H1 (cell line): ENCODE measurements at regions not wholly inside any gene's neighbourhood (a gene's known extent, or its start where the extent isn't known, plus 50 kb on each side); places are given as distances from the start of the nearest gene placed in this dataset.

Experiments used
- CTCF ChIA-PET: fragments of 300-600 bp; sonication (Branson Sonifier 250); formaldehyde crosslinking; loops from one replicate; lab custom pipeline; 2021; ENCODE audit not compliant: partially characterized antibody; lab: Charles Lee
- POLR2A ChIA-PET: fragments of 300-600 bp; sonication (Branson Sonifier 250); formaldehyde crosslinking; loops from one replicate; lab custom pipeline; 2021; ENCODE audit warnings: inconsistent platforms; ENCODE audit not compliant: partially characterized antibody; lab: Charles Lee
- DNase-seq, 2 experiments: peaks; one replicate each; pipeline versions ENCODE4 v3.0.0 to v3.0.0-alpha.2; 2010 to 2022; ENCODE audit warnings: low spot score in 2 of 2, low read depth in 1 of 2, mixed read lengths in 1 of 2
- FAIRE-seq: peaks from 2 replicates; lab custom pipeline; 2011; peaks lifted over from hg19 to GRCh38; lab: Jason Lieb, UNC
- H2AFZ ChIP-seq: 2 replicates; pipeline ENCODE4 v1.8.1; 2012; ENCODE audit warnings: low read length, inconsistent platforms
- H2AK5ac ChIP-seq: 2 replicates; pipeline ENCODE4 v1.6.1; 2013; ENCODE audit warnings: low read depth, low read length
- H2BK120ac ChIP-seq: replicated peaks from 2 replicates; pipeline ENCODE3; 2013; ENCODE audit warnings: low read depth, low read length, inconsistent platforms
- H2BK12ac ChIP-seq: 2 replicates; pipeline ENCODE4 v1.6.1; 2013; ENCODE audit warnings: low read depth, low read length
- H2BK15ac ChIP-seq: 2 replicates; pipeline ENCODE4 v1.6.1; 2013; ENCODE audit warnings: low read length
- H2BK20ac ChIP-seq: 2 replicates; pipeline ENCODE4 v1.6.1; 2013; ENCODE audit warnings: low read length
- H2BK5ac ChIP-seq: 2 replicates; pipeline ENCODE4 v1.6.1; 2013; ENCODE audit warnings: low read depth, low read length
- H3K14ac ChIP-seq: 2 replicates; pipeline ENCODE4 v1.6.1; 2013; ENCODE audit warnings: inconsistent platforms; ENCODE audit not compliant: insufficient read length
- H3K18ac ChIP-seq: 2 replicates; pipeline ENCODE4 v1.6.1; 2013; ENCODE audit warnings: low read length; ENCODE audit errors: extremely low read depth
- H3K23ac ChIP-seq: 2 replicates; pipeline ENCODE4 v1.6.1; 2013; ENCODE audit warnings: inconsistent platforms; ENCODE audit not compliant: insufficient read length
- H3K23me2 ChIP-seq: 2 replicates; pipeline ENCODE4 v1.6.1; 2013; ENCODE audit warnings: low read depth, low read length
- H3K27ac ChIP-seq: 2 replicates; pipeline ENCODE4 v1.6.1; 2011; ENCODE audit warnings: low read depth, low read length, inconsistent platforms
- H3K27me3 ChIP-seq, 4 experiments: replicated peaks in 1 of 4; 1 replicate in 1 of 4; 2 replicates in 3 of 4; pipeline versions ENCODE4 v1.6.1 to v1.8.1; 2011 to 2013; ENCODE audit warnings: low read length in 3 of 4, mild to moderate bottlenecking in 3 of 4, inconsistent platforms in 2 of 4, mixed read lengths in 2 of 4, moderate library complexity in 1 of 4; ENCODE audit not compliant: control insufficient read depth in 3 of 4, insufficient read depth in 3 of 4; ENCODE audit errors: extremely low read depth in 1 of 4
- H3K36me3 ChIP-seq, 4 experiments: 2 replicates each; pipeline versions ENCODE4 v1.6.1 to v1.8.1; 2011 to 2013; ENCODE audit warnings: mild to moderate bottlenecking in 4 of 4, low read length in 3 of 4, moderate library complexity in 2 of 4, control low read depth in 1 of 4, inconsistent platforms in 1 of 4; ENCODE audit not compliant: insufficient read depth in 4 of 4, control insufficient read depth in 2 of 4
- H3K4ac ChIP-seq: replicated peaks from 2 replicates; pipeline ENCODE3; 2013; ENCODE audit warnings: low read length, low read depth, mixed read lengths, inconsistent platforms; ENCODE audit not compliant: insufficient read length
- H3K4me1 ChIP-seq, 4 experiments: replicated peaks in 1 of 4; 1 replicate in 1 of 4; 2 replicates in 3 of 4; pipeline versions ENCODE4 v1.6.1 to v1.8.1; 2011 to 2013; ENCODE audit warnings: low read length in 3 of 4, inconsistent platforms in 2 of 4, mixed read lengths in 1 of 4; ENCODE audit not compliant: insufficient read depth in 4 of 4, control insufficient read depth in 3 of 4
- H3K4me2 ChIP-seq, 2 experiments: 2 replicates each; pipeline versions ENCODE4 v1.6.1 to v1.8.1; 2011 to 2013; ENCODE audit warnings: low read depth in 2 of 2, low read length in 2 of 2, control low read depth in 1 of 2, inconsistent platforms in 1 of 2, mild to moderate bottlenecking in 1 of 2; ENCODE audit not compliant: insufficient read depth in 1 of 2
- H3K4me3 ChIP-seq, 4 experiments: fragments of 200-600, 300-600 bp in 1 of 4; sonication (generic), shearing (Covaris generic), sonication (Bioruptor Twin) in 1 of 4; 2 replicates each; pipeline versions ENCODE4 v1.5.1 to v1.8.1; 2011 to 2016; ENCODE audit warnings: low read length in 4 of 4, low read depth in 3 of 4, control low read depth in 2 of 4, inconsistent platforms in 2 of 4, mild to moderate bottlenecking in 2 of 4, mixed read lengths in 1 of 4, moderate library complexity in 1 of 4; ENCODE audit not compliant: insufficient read depth in 2 of 4; ENCODE audit errors: extremely low read depth in 1 of 4
- H3K56ac ChIP-seq: replicated peaks from 2 replicates; pipeline ENCODE3; 2013; ENCODE audit warnings: low read depth, mild to moderate bottlenecking, mixed read lengths, low read length, inconsistent platforms; ENCODE audit not compliant: insufficient read length
- H3K79me1 ChIP-seq: 2 replicates; pipeline ENCODE4 v1.6.1; 2013; ENCODE audit warnings: low read depth, low read length, control low read depth
- H3K79me2 ChIP-seq, 2 experiments: 2 replicates each; pipeline versions ENCODE4 v1.6.1 to v1.8.1; 2012 to 2013; ENCODE audit warnings: low read length in 2 of 2, mild to moderate bottlenecking in 2 of 2, inconsistent platforms in 1 of 2; ENCODE audit not compliant: insufficient read depth in 2 of 2, control insufficient read depth in 1 of 2
- H3K9ac ChIP-seq, 4 experiments: replicated peaks in 1 of 4; 1 replicate in 1 of 4; 2 replicates in 3 of 4; pipeline versions ENCODE4 v1.6.1 to v1.8.1; 2011 to 2013; ENCODE audit warnings: low read depth in 3 of 4, low read length in 3 of 4, control low read depth in 2 of 4, mild to moderate bottlenecking in 2 of 4, moderate library complexity in 2 of 4, inconsistent platforms in 1 of 4; ENCODE audit errors: extremely low read depth in 1 of 4
- H3K9me3 ChIP-seq, 2 experiments: 2 replicates each; pipeline versions ENCODE4 v1.6.1 to v1.8.1; 2012 to 2013; ENCODE audit warnings: mild to moderate bottlenecking in 2 of 2, moderate library complexity in 2 of 2, control low read depth in 1 of 2, inconsistent platforms in 1 of 2, low read depth in 1 of 2, low read length in 1 of 2, mixed read lengths in 1 of 2; ENCODE audit not compliant: insufficient read depth in 2 of 2
- H4K20me1 ChIP-seq, 2 experiments: replicated peaks in 1 of 2; 2 replicates each; pipeline versions ENCODE3 to v1.8.1; 2011 to 2013; ENCODE audit warnings: inconsistent platforms in 2 of 2, low read length in 2 of 2, mild to moderate bottlenecking in 1 of 2; ENCODE audit not compliant: insufficient read depth in 2 of 2, control insufficient read depth in 1 of 2
- H4K5ac ChIP-seq: 2 replicates; pipeline ENCODE4 v1.6.1; 2013; ENCODE audit warnings: low read length, low read depth, mixed read lengths, inconsistent platforms; ENCODE audit not compliant: insufficient read length
- H4K8ac ChIP-seq: 2 replicates; pipeline ENCODE4 v1.8.0; 2013; ENCODE audit warnings: mild to moderate bottlenecking, moderate library complexity, low read length, inconsistent platforms; ENCODE audit not compliant: insufficient read depth; ENCODE audit errors: extremely low read depth
- H4K91ac ChIP-seq: replicated peaks from 2 replicates; pipeline ENCODE3; 2013; ENCODE audit warnings: low read length, mixed read lengths, inconsistent platforms; ENCODE audit not compliant: insufficient read length
- BACH1 ChIP-seq: IDR thresholded peaks from 2 replicates; pipeline ENCODE4 v1.6.1; 2012; ENCODE audit warnings: low read length, improper control_type of control experiment
- CBX5 ChIP-seq: fragments of 300-800, 300-1000 bp; sonication (generic); IDR thresholded peaks from 2 replicates; pipeline ENCODE4 v1.7.1; 2016; ENCODE audit warnings: antibody characterized with exemption, low read length, low read depth
- CHD1 ChIP-seq: IDR thresholded peaks from 2 replicates; pipeline ENCODE4 v1.6.1; 2012; ENCODE audit warnings: low read depth, low read length, improper control_type of control experiment
- CTBP2 ChIP-seq: IDR thresholded peaks from 2 replicates; pipeline ENCODE4 v1.7.0; 2011; ENCODE audit warnings: borderline replicate concordance, mild to moderate bottlenecking, moderate library complexity, mixed read lengths, low read length; ENCODE audit not compliant: insufficient read depth, insufficient read length
- CTCF ChIP-seq, 3 experiments: IDR thresholded peaks; 1 replicate in 2 of 3; 2 replicates in 1 of 3; pipeline versions ENCODE4 v1.5.1 to v1.6.1; 2011; ENCODE audit warnings: low read length in 3 of 3, mild to moderate bottlenecking in 3 of 3, inconsistent platforms in 2 of 3, low read depth in 1 of 3, moderate library complexity in 1 of 3; ENCODE audit not compliant: insufficient read depth in 1 of 3; ENCODE audit errors: control extremely low read depth in 1 of 3
- FOSL1 ChIP-seq: IDR thresholded peaks from 2 replicates; pipeline ENCODE4 v1.6.1; 2011; ENCODE audit warnings: mild to moderate bottlenecking, low read depth, low read length, moderate library complexity; ENCODE audit not compliant: insufficient read depth
- MAFK ChIP-seq: IDR thresholded peaks from 2 replicates; pipeline ENCODE4 v1.6.1; 2012; ENCODE audit warnings: low read depth, mild to moderate bottlenecking, improper control_type of control experiment, low read length
- NRF1 ChIP-seq: IDR thresholded peaks from 2 replicates; pipeline ENCODE4 v1.6.1; 2011; ENCODE audit warnings: mild to moderate bottlenecking, low read depth, low read length, improper control_type of control experiment
- PHF8 ChIP-seq: fragments of 200-600 bp; sonication (generic); conservative IDR thresholded peaks from 2 replicates; pipeline ENCODE4 v1.7.1; 2012; ENCODE audit warnings: low read depth, mild to moderate bottlenecking, inconsistent platforms, low read length, moderate library complexity
- RBBP5 ChIP-seq: IDR thresholded peaks from 2 replicates; pipeline ENCODE4 v1.7.1; 2012; ENCODE audit warnings: low read depth, mild to moderate bottlenecking, inconsistent platforms, low read length, moderate library complexity, borderline replicate concordance
- RFX5 ChIP-seq: IDR thresholded peaks from 2 replicates; pipeline ENCODE4 v1.6.1; 2011; ENCODE audit warnings: low read depth, low read length, improper control_type of control experiment, borderline replicate concordance
- SP1 ChIP-seq: IDR thresholded peaks from 2 replicates; pipeline ENCODE4 v1.6.1; 2011; ENCODE audit warnings: low read depth, low read length
- TAF1 ChIP-seq: IDR thresholded peaks from 2 replicates; pipeline ENCODE4 v1.6.1; 2011; ENCODE audit warnings: mild to moderate bottlenecking, low read depth, low read length
- WGBS, 2 experiments: shearing (Covaris generic) in 1 of 2; methylation state at CpG; one replicate each; pipeline versions ENCODE4 v1.1.6 to v1.1.7; 2013 to 2015; ENCODE audit warnings: low lambda C conversion rate in 2 of 2, mixed read lengths in 2 of 2, inconsistent platforms in 1 of 2, low coverage in 1 of 2, missing lambda C conversion rate in 1 of 2; ENCODE audit not compliant: insufficient replicate concordance in 2 of 2, insufficient coverage in 1 of 2, insufficient read length in 1 of 2; ENCODE audit errors: extremely low coverage in 1 of 2, missing lambda C conversion rate in 1 of 2; 5-methylcytosine and 5-hydroxymethylcytosine counted together

- no peaks in the 10 kb centered on the region; a peak in 1 of 7 replicates for H3K4me1 ChIP-seq
- H2BK12ac ChIP-seq, result no peak overlapping the region
- no peak overlapping the region for H3K56ac ChIP-seq
- no peak overlapping the region for H3K18ac ChIP-seq
- H3K4me2 ChIP-seq, result no peak overlapping the region
- no peak overlapping the region for H3K4ac ChIP-seq
- no peak overlapping the region for H4K91ac ChIP-seq
- ChIA-PET POLR2A (interaction anchor here (0.7 kb wide), 1 partner anchor 95 kb away, joined by 3 read pairs; no protein-coding TSS in a partner anchor), CTCF (interaction anchor here (1.0 to 1.5 kb wide), 4 partner anchors 28 to 95 kb away, joined by 3 to 4 read pairs (median 3); no protein-coding TSS in a partner anchor)
- H3K4me3 ChIP-seq, result no peak overlapping the region
- H3K36me3 ChIP-seq, result no peaks in the 10 kb centered on the region
- no peaks in the 10 kb centered on the region for H3K79me2 ChIP-seq
- H3K27me3 ChIP-seq, result no peaks in the 10 kb centered on the region
- H4K20me1 ChIP-seq, result no peaks in the 10 kb centered on the region
- H3K79me1 ChIP-seq, result no peaks in the 10 kb centered on the region
- no peak overlapping the region for H2BK20ac ChIP-seq
- no peak overlapping the region for H2AK5ac ChIP-seq
- no peak overlapping the region for H4K8ac ChIP-seq
- no peak overlapping the region for H3K27ac ChIP-seq
- no peak overlapping the region for H2BK15ac ChIP-seq
- H4K5ac ChIP-seq, result no peak overlapping the region
- no peak for DNase-seq
- no peak for FAIRE-seq
- no peak overlapping the region for H3K9ac ChIP-seq
- no peak overlapping the region for H3K14ac ChIP-seq
- no peaks in the 10 kb centered on the region for H3K9me3 ChIP-seq
- H2AFZ ChIP-seq, result no peak overlapping the region
- no peak overlapping the region for H2BK120ac ChIP-seq
- H3K23me2 ChIP-seq, result no peaks in the 10 kb centered on the region
- no peak overlapping the region for H2BK5ac ChIP-seq
- WGBS, 2 experiments, result 85% methylated on average over 4 of the region's 4 CpGs; no CpG with 5 or more reads in 1 of the 2 experiments
- H3K23ac ChIP-seq, result no peak overlapping the region
- TF ChIP-seq SP1, result no peak
- TF ChIP-seq BACH1, result no peak
- no peak for TF ChIP-seq RFX5
- no peak for TF ChIP-seq CHD1
- TF ChIP-seq RBBP5, result no peak
- TF ChIP-seq FOSL1, result no peak
- no peak for TF ChIP-seq CTBP2
- TF ChIP-seq TAF1, result no peak
- no peak for TF ChIP-seq CTCF (IDR thresholded peaks at IDR 0.05; ENCODE audit: control extremely low read depth in 1 of 3, insufficient read depth in 1 of 3, low read depth in 1 of 3, low read length in 3 of 3)
- TF ChIP-seq PHF8, result no peak
- no peak for TF ChIP-seq CBX5
- no peak for TF ChIP-seq MAFK
- TF ChIP-seq NRF1, result no peak
These were observed 114.0 kb downstream of the RPAP3 start for GRCh38 chr12:47591795-47592194.
